CD8-positive, alpha-beta memory T cell (primary cell): ENCODE measurements at regions not wholly inside any gene's neighbourhood (a gene's known extent, or its start where the extent isn't known, plus 50 kb on each side); places are given as distances from the start of the nearest gene placed in this dataset.

ENCODE experiments used
- CTCF ChIA-PET: fragments of 350-600 bp; sonication (Branson Sonifier 250); formaldehyde crosslinking; loops from one replicate; lab custom pipeline; 2021; ENCODE audit warnings: antibody characterized with exemption; lab: Charles Lee
- POLR2A ChIA-PET: fragments of 350-600 bp; sonication (Branson Sonifier 250); formaldehyde crosslinking; loops from one replicate; lab custom pipeline; 2021; ENCODE audit warnings: antibody characterized with exemption; lab: Charles Lee
- DNase-seq, 5 donors: peaks; one replicate each; pipeline versions ENCODE4 v3.0.0 to v3.0.0-alpha.2; 2020 to 2022; ENCODE audit warnings: mixed read lengths in 1 of 5
- H3K27ac ChIP-seq: one replicate; pipeline ENCODE4 v1.7.0; 2013; ENCODE audit warnings: low read depth, mild to moderate bottlenecking, low read length, moderate library complexity
- H3K27me3 ChIP-seq: 2 replicates; pipeline ENCODE4 v1.7.0; 2013; ENCODE audit warnings: low read length, mild to moderate bottlenecking; ENCODE audit not compliant: insufficient read depth, poor library complexity, severe bottlenecking
- H3K36me3 ChIP-seq: 2 replicates; pipeline ENCODE4 v1.7.0; 2013; ENCODE audit warnings: mild to moderate bottlenecking, low read length, moderate library complexity; ENCODE audit not compliant: insufficient read depth
- H3K4me1 ChIP-seq: 2 replicates; pipeline ENCODE4 v1.7.0; 2013; ENCODE audit warnings: mild to moderate bottlenecking, low read length, moderate library complexity; ENCODE audit not compliant: insufficient read depth
- H3K4me3 ChIP-seq: 2 replicates; pipeline ENCODE4 v1.7.0; 2013; ENCODE audit warnings: mild to moderate bottlenecking, low read length
- H3K9me3 ChIP-seq: 2 replicates; pipeline ENCODE4 v1.7.0; 2013; ENCODE audit warnings: mild to moderate bottlenecking, low read length
- H3K27ac Mint-ChIP-seq, 8 donors: one replicate each; pipeline ENCODE4 v1.8.0; 2020 to 2021; ENCODE audit warnings: mixed read lengths in 8 of 8, mild to moderate bottlenecking in 6 of 8, inconsistent platforms in 3 of 8, moderate library complexity in 3 of 8
- H3K27me3 Mint-ChIP-seq, 2 donors: one replicate each; pipeline ENCODE4 v1.8.0; 2020 to 2021; ENCODE audit warnings: mixed read lengths in 2 of 2, mild to moderate bottlenecking in 1 of 2, moderate library complexity in 1 of 2
- H3K36me3 Mint-ChIP-seq, 3 donors: one replicate each; pipeline ENCODE4 v1.8.0; 2020 to 2021; ENCODE audit warnings: mixed read lengths in 3 of 3, inconsistent platforms in 1 of 3, mild to moderate bottlenecking in 1 of 3
- H3K4me1 Mint-ChIP-seq, 3 donors: one replicate each; pipeline ENCODE4 v1.8.0; 2020 to 2021; ENCODE audit warnings: mixed read lengths in 3 of 3, inconsistent platforms in 1 of 3, mild to moderate bottlenecking in 1 of 3
- H3K4me3 Mint-ChIP-seq, 7 donors: one replicate each; pipeline ENCODE4 v1.8.0; 2020 to 2021; ENCODE audit warnings: mixed read lengths in 7 of 7, mild to moderate bottlenecking in 6 of 7, moderate library complexity in 4 of 7, inconsistent platforms in 2 of 7
- H3K9me3 Mint-ChIP-seq, 5 donors: one replicate each; pipeline ENCODE4 v1.8.0; 2020 to 2022; ENCODE audit warnings: mixed read lengths in 5 of 5, mild to moderate bottlenecking in 3 of 5, moderate library complexity in 2 of 5, inconsistent platforms in 1 of 5

DNA sequence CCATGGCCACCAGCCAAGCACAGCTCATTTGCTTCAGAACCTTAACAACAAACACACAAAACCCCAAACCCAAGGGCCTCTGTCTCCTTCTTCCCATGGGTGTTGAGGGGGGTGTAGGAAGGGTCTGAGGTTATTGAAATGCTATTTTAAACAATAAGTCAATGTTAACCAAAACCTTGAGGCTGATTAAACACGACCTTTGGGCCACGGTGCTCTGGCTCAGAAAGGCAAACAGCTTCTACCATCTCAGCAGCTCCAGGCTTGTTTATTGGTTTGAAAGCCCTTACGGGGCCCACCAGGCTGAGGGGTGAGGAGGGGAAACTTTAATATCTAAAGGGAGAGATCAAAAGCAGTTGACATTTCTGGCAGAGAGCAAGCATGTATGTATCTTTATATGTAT lies 185.7 kb upstream of the IRX6 start:
- Histone ChIP-seq H3K4me3 (no peak overlapping the region), H3K4me1 (no peaks in the 10 kb centered on the region), H3K27me3 (no peaks in the 10 kb centered on the region), H3K9me3 (no peaks in the 10 kb centered on the region), H3K36me3 (no peaks in the 10 kb centered on the region), H3K27ac (no peak overlapping the region)
- H3K27ac Mint-ChIP-seq = no peak overlapping the region
- CTCF ChIA-PET = no interaction called here
- no peaks in the 10 kb centered on the region for H3K36me3 Mint-ChIP-seq
- POLR2A ChIA-PET = no interaction called here
- peaks cover 0 to 9% of the 10 kb centered on the region in 2 donors for H3K27me3 Mint-ChIP-seq
- H3K4me3 Mint-ChIP-seq = no peak overlapping the region
- no peaks in the 10 kb centered on the region for H3K4me1 Mint-ChIP-seq
- H3K9me3 Mint-ChIP-seq = no peaks in the 10 kb centered on the region
- DNase-seq = no peak

DNA sequence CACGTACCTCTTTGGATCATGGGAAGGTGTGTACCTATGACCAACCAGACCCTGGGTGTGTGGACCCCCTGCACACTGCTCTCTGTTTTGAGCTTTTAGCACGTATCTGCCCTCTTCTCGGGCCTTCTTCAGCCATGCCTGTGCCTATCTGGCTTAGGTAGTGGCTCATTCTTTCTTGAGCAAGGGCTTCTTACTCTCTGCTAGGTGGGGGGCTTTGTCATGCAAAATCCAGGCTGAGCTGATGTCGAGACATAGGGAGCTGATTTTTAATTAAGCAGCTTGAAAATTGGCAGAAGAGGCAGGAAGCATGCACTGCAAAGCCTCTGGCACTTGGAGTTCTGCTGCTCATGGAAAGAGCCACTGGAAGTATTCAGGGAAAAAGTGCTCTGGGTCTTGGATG lies 181.6 kb upstream of the IRX6 start:
- H3K27ac ChIP-seq = no peak overlapping the region
- Mint-ChIP-seq H3K4me1 (no peaks in the 10 kb centered on the region), H3K9me3 (no peaks in the 10 kb centered on the region), H3K4me3 (no peak overlapping the region), H3K36me3 (no peaks in the 10 kb centered on the region), H3K27me3 (no peaks in the 10 kb centered on the region), H3K27ac (no peak overlapping the region)
- H3K4me1 ChIP-seq = no peaks in the 10 kb centered on the region
- DNase-seq = no peak
- no peaks in the 10 kb centered on the region for H3K27me3 ChIP-seq
- ChIA-PET POLR2A (no interaction called here), CTCF (no interaction called here)
- H3K4me3 ChIP-seq = no peak overlapping the region
- no peaks in the 10 kb centered on the region for H3K9me3 ChIP-seq
- H3K36me3 ChIP-seq = no peaks in the 10 kb centered on the region

DNA sequence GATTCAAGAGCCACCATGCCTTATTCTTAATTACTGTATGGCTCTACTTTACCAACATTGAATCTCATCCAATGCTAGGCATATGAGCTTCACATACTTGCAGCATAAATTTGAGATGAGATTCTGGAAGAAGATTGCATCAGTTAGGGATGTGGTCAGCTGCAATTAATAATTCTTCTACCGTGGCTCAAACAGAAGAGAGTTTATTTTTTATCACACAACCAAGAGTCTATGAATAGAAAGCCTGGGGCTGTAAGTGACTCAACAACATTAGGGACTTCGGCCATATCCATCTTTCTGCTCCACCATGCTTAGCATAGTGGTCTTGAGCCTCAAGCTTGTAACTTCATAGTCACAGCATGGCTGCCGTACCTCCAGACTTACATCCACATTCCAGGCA lies 179.4 kb upstream of the IRX6 start:
- CTCF ChIA-PET = no interaction called here
- H3K27me3 Mint-ChIP-seq = no peaks in the 10 kb centered on the region

DNA sequence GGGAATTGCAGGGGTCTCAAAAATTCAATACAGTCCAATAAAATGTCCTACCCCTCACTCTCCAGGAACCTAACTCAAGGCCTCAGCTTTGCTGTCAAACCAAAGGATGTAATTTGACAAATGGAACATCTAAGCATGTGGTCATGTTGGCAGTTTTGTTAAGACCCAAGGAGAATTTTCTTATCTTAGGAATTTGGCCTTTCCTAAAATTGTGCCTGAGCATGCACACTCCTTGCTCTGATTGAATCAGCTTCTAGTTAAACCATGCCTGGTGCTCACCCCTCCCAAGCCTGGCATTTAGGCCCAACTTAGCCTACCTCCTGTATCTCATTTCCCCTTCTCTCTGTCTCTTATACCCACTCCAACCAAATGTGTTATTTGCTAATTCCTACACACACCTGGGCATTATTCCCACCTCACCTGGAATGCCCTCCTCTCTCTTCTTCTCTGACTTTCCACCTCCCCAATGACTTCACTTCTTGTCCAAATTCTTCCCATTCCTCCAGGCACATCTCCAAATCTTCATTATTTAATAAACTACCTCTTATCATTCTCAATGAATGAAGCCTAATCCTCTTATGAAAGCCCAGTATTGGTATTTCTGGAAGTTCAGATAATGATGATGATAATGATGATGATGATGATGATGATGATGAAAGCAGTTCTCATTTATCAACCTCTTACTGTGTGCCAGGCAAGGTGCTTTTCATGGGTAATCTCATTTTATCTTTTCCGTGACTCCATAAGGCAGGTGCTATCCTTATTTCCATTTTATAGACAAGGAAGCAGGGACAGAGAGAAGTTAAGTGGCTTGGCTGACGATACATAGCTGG lies 178.0 kb upstream of the IRX6 start:
- Mint-ChIP-seq H3K4me1 (no peaks in the 10 kb centered on the region), H3K9me3 (no peaks in the 10 kb centered on the region), H3K36me3 (no peaks in the 10 kb centered on the region), H3K4me3 (no peak overlapping the region), H3K27ac (peak overlapping the region in 1 of 8 donors; percentile 39), H3K27me3 (no peaks in the 10 kb centered on the region)
- Histone ChIP-seq H3K9me3 (no peaks in the 10 kb centered on the region), H3K36me3 (no peaks in the 10 kb centered on the region), H3K4me3 (no peak overlapping the region), H3K4me1 (no peaks in the 10 kb centered on the region), H3K27ac (no peak overlapping the region), H3K27me3 (no peaks in the 10 kb centered on the region)
- POLR2A ChIA-PET = no interaction called here
- CTCF ChIA-PET = no interaction called here
- no peak for DNase-seq

More for the DNA sequence above, 179.4 kb upstream of the IRX6 start:
- no peak for DNase-seq
- H3K4me3 Mint-ChIP-seq = no peak overlapping the region
- Histone ChIP-seq H3K27me3 (no peaks in the 10 kb centered on the region), H3K4me1 (no peaks in the 10 kb centered on the region), H3K36me3 (no peaks in the 10 kb centered on the region), H3K4me3 (no peak overlapping the region), H3K9me3 (no peaks in the 10 kb centered on the region), H3K27ac (no peak overlapping the region)
- H3K36me3 Mint-ChIP-seq = no peaks in the 10 kb centered on the region
- H3K9me3 Mint-ChIP-seq = no peaks in the 10 kb centered on the region
- POLR2A ChIA-PET = no interaction called here
- H3K4me1 Mint-ChIP-seq = no peaks in the 10 kb centered on the region
- no peak overlapping the region for H3K27ac Mint-ChIP-seq

DNA sequence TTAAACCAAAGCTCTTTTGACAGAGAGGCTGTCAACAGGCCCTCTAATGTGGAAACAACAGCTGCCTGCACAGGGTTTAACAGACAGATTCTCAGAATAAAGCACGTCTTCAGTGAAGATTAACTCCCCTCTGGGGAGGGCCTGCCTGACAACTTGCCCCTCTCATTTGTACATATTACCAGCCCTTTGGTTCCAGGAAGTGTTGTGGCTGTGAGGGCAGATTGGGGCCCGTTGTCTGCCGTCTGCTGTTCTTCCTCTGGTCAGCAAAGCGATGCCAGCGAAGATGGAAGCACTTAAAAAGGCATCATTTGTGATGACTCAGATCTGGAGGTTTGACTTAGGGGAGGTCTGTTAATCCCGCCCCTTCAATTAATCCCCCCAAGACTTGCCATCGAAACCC lies 177.0 kb upstream of the IRX6 start:
- Mint-ChIP-seq H3K36me3 (no peaks in the 10 kb centered on the region), H3K27ac (no peak overlapping the region), H3K4me3 (no peak overlapping the region), H3K9me3 (no peaks in the 10 kb centered on the region), H3K4me1 (no peaks in the 10 kb centered on the region), H3K27me3 (peaks cover 0 to 2% of the 10 kb centered on the region in 2 donors)
- no peak overlapping the region for H3K4me3 ChIP-seq
- DNase-seq = no peak
- H3K4me1 ChIP-seq = no peaks in the 10 kb centered on the region
- no peaks in the 10 kb centered on the region for H3K36me3 ChIP-seq
- no peaks in the 10 kb centered on the region for H3K9me3 ChIP-seq
- POLR2A ChIA-PET = no interaction called here
- no peak overlapping the region for H3K27ac ChIP-seq
- no peaks in the 10 kb centered on the region for H3K27me3 ChIP-seq
- CTCF ChIA-PET = no interaction called here

DNA sequence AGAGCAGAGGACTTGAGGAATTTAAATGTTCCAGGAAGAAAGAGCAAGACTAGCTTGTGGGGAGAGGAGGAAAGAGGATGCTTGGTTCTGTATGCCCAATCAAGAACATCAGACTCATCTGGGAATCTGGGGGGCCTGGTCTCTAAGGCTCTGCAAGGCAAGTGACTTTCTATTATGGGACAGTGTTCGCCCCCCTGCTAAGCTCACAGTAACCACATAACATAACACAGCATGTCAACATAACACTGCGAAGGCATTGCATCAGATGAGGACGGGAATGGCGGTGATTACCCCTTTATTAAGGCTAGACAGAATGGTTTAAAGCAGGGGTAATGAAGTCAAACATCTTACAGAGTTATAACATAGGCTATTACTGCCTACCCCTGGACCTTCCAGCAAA lies 176.6 kb upstream of the IRX6 start:
- no peak overlapping the region for H3K27ac Mint-ChIP-seq
- no peaks in the 10 kb centered on the region for H3K27me3 ChIP-seq
- H3K36me3 Mint-ChIP-seq = no peaks in the 10 kb centered on the region
- no peaks in the 10 kb centered on the region for H3K4me1 Mint-ChIP-seq
- H3K9me3 ChIP-seq = no peaks in the 10 kb centered on the region
- POLR2A ChIA-PET = no interaction called here
- H3K27me3 Mint-ChIP-seq = peaks cover 0 to 2% of the 10 kb centered on the region in 2 donors
- no peaks in the 10 kb centered on the region for H3K4me1 ChIP-seq
- no peak overlapping the region for H3K4me3 Mint-ChIP-seq
- H3K9me3 Mint-ChIP-seq = no peaks in the 10 kb centered on the region
- DNase-seq = no peak
- no peaks in the 10 kb centered on the region for H3K36me3 ChIP-seq
- CTCF ChIA-PET = no interaction called here
- H3K27ac ChIP-seq = no peak overlapping the region
- no peak overlapping the region for H3K4me3 ChIP-seq

DNA sequence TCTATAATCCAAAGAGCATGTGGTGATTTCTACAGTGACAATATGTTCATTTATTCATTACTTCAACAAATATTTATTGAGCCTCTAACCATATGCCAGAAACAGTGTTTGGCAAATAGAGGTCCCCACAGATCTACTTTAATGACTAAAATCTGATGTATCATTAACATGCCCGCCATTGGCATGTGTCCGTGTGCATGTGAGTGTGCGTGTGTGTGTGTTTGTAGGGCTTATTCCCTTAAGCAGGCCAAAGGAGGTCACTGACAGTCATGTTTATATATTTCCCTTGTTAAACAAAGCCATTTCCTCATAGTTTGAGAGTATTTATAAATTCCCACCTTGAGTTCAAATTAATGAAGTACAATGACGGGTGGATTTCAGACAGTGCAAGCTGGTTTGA lies 174.4 kb upstream of the IRX6 start:
- ChIA-PET POLR2A (no interaction called here), CTCF (no interaction called here)

DNA sequence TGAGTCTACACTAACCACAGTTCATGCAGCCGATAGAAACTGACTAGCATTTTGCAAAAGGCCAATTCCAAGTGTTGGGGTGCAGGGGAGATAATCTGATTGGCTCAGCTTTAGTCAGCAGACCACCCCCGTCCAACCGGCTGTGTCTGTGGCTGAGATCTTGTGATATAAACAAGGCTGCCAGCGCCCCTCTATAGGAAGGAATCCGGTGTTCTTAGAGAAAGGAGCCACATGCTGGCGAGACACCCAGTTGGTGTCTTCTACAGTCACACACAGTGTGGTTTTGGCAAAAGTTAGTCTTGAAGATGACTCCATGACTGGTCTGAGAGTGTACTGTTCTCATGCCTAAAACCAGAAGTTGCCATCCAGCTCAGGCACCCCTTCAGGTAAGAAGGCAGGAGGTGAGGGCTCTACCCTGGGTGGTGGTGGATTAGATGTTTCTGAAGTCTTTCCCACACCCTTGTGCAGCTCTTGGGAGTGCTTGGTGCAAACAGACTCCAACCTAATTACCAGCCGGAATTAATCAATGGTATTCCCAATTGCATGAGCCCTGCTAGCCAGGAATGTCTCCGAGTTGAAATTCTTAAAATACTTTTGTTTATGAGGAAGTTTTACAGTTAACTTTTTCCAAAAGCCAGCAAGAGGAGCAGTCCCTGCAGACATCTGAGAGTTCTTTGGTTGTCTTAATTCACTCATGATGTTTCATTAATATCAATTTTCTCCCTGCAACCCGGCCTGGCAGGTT lies 172.3 kb upstream of the IRX6 start:
- no peaks in the 10 kb centered on the region for H3K27me3 ChIP-seq
- H3K4me3 Mint-ChIP-seq = no peak overlapping the region
- H3K4me1 ChIP-seq = no peaks in the 10 kb centered on the region
- DNase-seq = no peak
- H3K36me3 ChIP-seq = no peaks in the 10 kb centered on the region
- peaks cover 4 to 5% of the 10 kb centered on the region in 2 donors for H3K27me3 Mint-ChIP-seq
- no peaks in the 10 kb centered on the region for H3K9me3 Mint-ChIP-seq
- ChIA-PET CTCF (no interaction called here), POLR2A (no interaction called here)
- no peaks in the 10 kb centered on the region for H3K4me1 Mint-ChIP-seq
- no peak overlapping the region for H3K27ac ChIP-seq
- no peak overlapping the region for H3K27ac Mint-ChIP-seq
- no peaks in the 10 kb centered on the region for H3K36me3 Mint-ChIP-seq
- H3K9me3 ChIP-seq = no peaks in the 10 kb centered on the region
- no peak overlapping the region for H3K4me3 ChIP-seq

More for the DNA sequence above, 174.4 kb upstream of the IRX6 start:
- H3K36me3 ChIP-seq = no peaks in the 10 kb centered on the region
- no peak overlapping the region for H3K27ac ChIP-seq
- peaks cover 4 to 5% of the 10 kb centered on the region in 2 donors for H3K27me3 Mint-ChIP-seq
- no peaks in the 10 kb centered on the region for H3K9me3 Mint-ChIP-seq
- H3K4me1 ChIP-seq = no peaks in the 10 kb centered on the region
- no peaks in the 10 kb centered on the region for H3K9me3 ChIP-seq
- H3K4me3 Mint-ChIP-seq = no peak overlapping the region
- H3K27ac Mint-ChIP-seq = no peak overlapping the region
- no peak for DNase-seq
- H3K36me3 Mint-ChIP-seq = no peaks in the 10 kb centered on the region
- H3K4me1 Mint-ChIP-seq = no peaks in the 10 kb centered on the region
- H3K4me3 ChIP-seq = no peak overlapping the region
- no peaks in the 10 kb centered on the region for H3K27me3 ChIP-seq
